ENCODE measurements at regions not wholly inside any gene's neighbourhood (a gene's known extent, or its start where the extent isn't known, plus 50 kb on each side); places are given as distances from the start of the nearest gene placed in this dataset.

DNA sequence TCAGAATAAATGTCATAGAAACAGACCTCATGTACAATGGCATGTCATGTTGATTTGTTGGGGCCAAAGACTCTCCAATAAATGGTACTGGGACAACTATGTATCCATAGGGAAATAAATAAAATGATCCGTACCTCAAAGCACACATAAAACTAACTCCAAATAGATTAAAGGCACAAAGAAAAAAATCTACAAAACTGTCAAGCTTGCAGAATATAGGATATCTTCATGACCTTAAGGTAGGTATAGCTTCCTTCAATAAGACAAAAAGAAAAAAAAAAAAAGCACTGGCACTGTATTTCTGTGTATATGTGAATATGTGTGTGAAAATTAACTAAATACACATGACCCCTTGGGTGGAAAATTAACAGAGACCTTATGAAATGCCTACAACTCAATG is 101.9 kb downstream of the DIRAS2 start:
- Histone ChIP-seq H3K27ac (no peak overlapping the region), H3K9ac (ENCODE audit: insufficient read length) (no peak overlapping the region), H3K9me3 (ENCODE audit: low read depth, low read length) (no peaks in the 10 kb centered on the region), H3K36me3 (ENCODE audit: insufficient read depth, low read length) (no peaks in the 10 kb centered on the region), H3K4me3 (no peak overlapping the region)
- DNase-seq (ENCODE audit: low read depth, low spot score), result no peak
- TF ChIP-seq FOXP2 (optimal IDR thresholded peaks at IDR 0.05; ENCODE audit: control extremely low read depth, extremely low read length, insufficient read depth), result no peak
- no peak for TF ChIP-seq EZH2 (IDR thresholded peaks at IDR 0.05)
- no peak for TF ChIP-seq POLR2AphosphoS5 (IDR thresholded peaks at IDR 0.05; ENCODE audit: borderline replicate concordance, low read depth, low read length)

DNA sequence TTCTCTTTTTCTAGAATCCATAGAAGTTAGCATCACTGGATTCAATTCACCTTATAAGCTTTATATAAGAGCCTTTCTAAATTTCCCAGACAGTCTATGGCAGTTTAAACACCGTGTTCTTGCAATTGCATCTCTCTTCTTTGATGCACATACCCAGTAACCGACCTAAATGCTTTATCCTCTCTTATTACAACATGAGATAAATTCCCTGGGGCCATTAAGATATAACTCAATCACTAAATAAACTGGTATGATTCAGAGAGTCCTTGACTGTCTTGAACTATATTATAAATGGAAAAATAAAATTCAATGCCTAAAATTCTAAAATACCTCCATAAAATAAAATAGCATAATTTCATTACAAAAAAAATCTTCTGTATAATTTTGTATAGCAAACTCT is 98.1 kb downstream of the DIRAS2 start:
- no peak overlapping the region for H3K9ac ChIP-seq (ENCODE audit: insufficient read length)
- H3K9me3 ChIP-seq (ENCODE audit: low read depth, low read length), result no peaks in the 10 kb centered on the region
- DNase-seq (ENCODE audit: low read depth, low spot score), result no peak
- no peak overlapping the region for H3K4me3 ChIP-seq
- no peaks in the 10 kb centered on the region for H3K36me3 ChIP-seq (ENCODE audit: insufficient read depth, low read length)
- no peak for TF ChIP-seq POLR2AphosphoS5 (IDR thresholded peaks at IDR 0.05; ENCODE audit: borderline replicate concordance, low read depth, low read length)
- TF ChIP-seq FOXP2 (optimal IDR thresholded peaks at IDR 0.05; ENCODE audit: control extremely low read depth, extremely low read length, insufficient read depth), result no peak
- TF ChIP-seq EZH2 (IDR thresholded peaks at IDR 0.05), result no peak
- H3K27ac ChIP-seq, result no peak overlapping the region

DNA sequence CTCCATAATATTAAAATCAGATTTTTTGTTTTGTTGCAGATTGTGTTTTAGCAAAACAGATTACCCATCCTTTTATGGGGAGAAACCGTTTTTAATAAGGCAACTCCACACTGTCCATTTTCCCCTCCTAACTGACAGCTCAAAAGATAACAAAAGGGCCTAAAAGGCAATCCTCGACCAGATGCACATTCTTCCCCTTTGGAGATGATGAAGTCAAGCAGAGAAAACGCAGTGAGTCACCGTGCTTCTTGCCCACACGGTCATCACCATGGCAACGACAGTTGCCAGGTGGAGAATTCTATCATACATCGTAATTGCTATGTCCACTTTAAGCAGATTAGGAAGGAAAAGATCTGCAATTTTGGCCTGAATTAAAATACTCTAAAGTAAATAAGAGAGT is 96.4 kb downstream of the DIRAS2 start:
- no peak overlapping the region for H3K9ac ChIP-seq (ENCODE audit: insufficient read length)
- no peak overlapping the region for H3K4me3 ChIP-seq
- H3K36me3 ChIP-seq (ENCODE audit: insufficient read depth, low read length), result no peaks in the 10 kb centered on the region
- H3K27ac ChIP-seq, result no peak overlapping the region
- TF ChIP-seq EZH2 (IDR thresholded peaks at IDR 0.05), result no peak
- no peaks in the 10 kb centered on the region for H3K9me3 ChIP-seq (ENCODE audit: low read depth, low read length)
- DNase-seq (ENCODE audit: low read depth, low spot score), result no peak

DNA sequence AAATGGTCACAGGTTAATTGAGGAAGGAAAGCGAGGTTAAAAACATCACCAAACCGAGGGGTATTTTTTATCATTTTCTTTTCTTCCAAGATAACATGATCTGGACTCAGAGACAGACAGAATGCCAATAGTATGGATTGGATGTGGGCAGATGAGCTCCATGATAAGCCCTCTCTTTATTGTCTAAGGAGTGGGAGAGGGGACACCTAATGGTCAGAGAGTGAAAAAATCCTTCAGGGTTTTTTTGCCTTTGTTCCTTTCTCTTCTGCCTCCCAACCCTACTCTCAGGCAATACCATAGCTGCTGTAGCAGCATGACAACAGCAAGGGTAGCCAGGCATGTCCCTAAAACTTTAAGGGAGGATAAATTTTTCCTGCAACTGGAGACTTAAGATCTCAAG is 94.7 kb downstream of the DIRAS2 start:
- Histone ChIP-seq H3K4me3 (no peak overlapping the region), H3K9me3 (ENCODE audit: low read depth, low read length) (no peaks in the 10 kb centered on the region), H3K27ac (no peak overlapping the region), H3K9ac (ENCODE audit: insufficient read length) (no peak overlapping the region), H3K36me3 (ENCODE audit: insufficient read depth, low read length) (no peaks in the 10 kb centered on the region)
- TF ChIP-seq POLR2AphosphoS5 (IDR thresholded peaks at IDR 0.05; ENCODE audit: borderline replicate concordance, low read depth, low read length), result no peak
- no peak for DNase-seq (ENCODE audit: low read depth, low spot score)

DNA sequence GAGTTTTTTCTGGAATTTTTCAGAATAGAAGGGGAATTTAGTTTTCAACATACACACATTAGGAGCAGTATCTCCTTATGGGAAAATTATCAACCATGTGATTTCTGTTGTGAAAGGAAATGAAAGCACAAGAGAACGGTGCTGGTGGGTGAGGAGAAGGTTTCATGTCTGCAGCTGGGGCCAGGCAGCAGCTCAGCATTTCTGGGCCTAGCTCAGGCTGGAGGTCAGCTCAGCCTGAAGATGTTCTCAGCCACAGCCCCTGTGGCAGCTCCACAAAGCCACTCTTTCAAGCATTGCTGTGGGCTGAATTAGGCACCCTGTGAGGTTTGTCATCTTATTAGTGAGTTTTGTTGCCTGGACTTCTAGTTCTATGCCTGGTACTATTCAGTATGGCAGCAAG is 90.3 kb downstream of the DIRAS2 start:
- TF ChIP-seq EZH2 (IDR thresholded peaks at IDR 0.05), result no peak
- no peak for DNase-seq (ENCODE audit: low read depth, low spot score)

DNA sequence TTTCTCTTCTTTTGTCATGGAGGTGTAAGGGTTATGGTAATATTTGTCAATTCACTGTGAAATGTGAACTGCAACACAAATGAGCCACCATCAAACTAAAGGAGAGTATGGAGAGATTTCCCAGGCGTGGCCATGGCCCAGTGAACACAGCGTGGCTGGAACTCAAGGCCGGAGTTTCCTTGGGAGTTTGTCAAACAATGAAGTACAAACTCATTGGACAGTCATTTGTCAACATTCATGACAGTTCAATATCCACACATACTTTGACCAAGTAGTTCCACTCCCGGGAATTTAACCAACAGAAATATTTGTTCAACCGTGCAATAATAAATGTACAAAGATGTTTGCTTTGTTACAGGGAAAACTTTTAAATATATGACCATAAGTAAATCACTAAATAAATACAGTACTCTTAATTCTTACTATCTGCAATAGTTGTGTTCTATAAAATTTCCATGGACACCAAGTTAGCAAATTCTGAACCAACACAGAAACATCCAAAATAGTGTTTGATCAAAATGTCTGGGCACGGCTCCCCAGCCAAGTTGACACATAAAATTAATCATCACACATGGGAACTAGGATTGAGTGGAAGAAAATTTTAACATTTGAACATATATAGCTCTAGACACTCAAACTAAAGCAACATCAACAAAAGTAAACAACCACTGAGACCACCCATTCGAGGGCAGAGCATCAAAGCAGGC is 87.1 kb downstream of the DIRAS2 start:
- no peak overlapping the region for H3K4me3 ChIP-seq
- TF ChIP-seq POLR2AphosphoS5 (IDR thresholded peaks at IDR 0.05; ENCODE audit: borderline replicate concordance, low read depth, low read length), result no peak
- no peak for TF ChIP-seq EZH2 (IDR thresholded peaks at IDR 0.05)
- no peak for TF ChIP-seq FOXP2 (optimal IDR thresholded peaks at IDR 0.05; ENCODE audit: control extremely low read depth, extremely low read length, insufficient read depth)
- no peak for DNase-seq (ENCODE audit: low read depth, low spot score)
- H3K27ac ChIP-seq, result no peak overlapping the region
- no peak overlapping the region for H3K9ac ChIP-seq (ENCODE audit: insufficient read length)
- no peaks in the 10 kb centered on the region for H3K9me3 ChIP-seq (ENCODE audit: low read depth, low read length)
- H3K36me3 ChIP-seq (ENCODE audit: insufficient read depth, low read length), result no peaks in the 10 kb centered on the region

More for the DNA sequence above, 90.3 kb downstream of the DIRAS2 start:
- H3K9ac ChIP-seq (ENCODE audit: insufficient read length), result no peak overlapping the region
- no peak overlapping the region for H3K27ac ChIP-seq
- H3K36me3 ChIP-seq (ENCODE audit: insufficient read depth, low read length), result no peaks in the 10 kb centered on the region
- H3K9me3 ChIP-seq (ENCODE audit: low read depth, low read length), result no peaks in the 10 kb centered on the region
- H3K4me3 ChIP-seq, result no peak overlapping the region

DNA sequence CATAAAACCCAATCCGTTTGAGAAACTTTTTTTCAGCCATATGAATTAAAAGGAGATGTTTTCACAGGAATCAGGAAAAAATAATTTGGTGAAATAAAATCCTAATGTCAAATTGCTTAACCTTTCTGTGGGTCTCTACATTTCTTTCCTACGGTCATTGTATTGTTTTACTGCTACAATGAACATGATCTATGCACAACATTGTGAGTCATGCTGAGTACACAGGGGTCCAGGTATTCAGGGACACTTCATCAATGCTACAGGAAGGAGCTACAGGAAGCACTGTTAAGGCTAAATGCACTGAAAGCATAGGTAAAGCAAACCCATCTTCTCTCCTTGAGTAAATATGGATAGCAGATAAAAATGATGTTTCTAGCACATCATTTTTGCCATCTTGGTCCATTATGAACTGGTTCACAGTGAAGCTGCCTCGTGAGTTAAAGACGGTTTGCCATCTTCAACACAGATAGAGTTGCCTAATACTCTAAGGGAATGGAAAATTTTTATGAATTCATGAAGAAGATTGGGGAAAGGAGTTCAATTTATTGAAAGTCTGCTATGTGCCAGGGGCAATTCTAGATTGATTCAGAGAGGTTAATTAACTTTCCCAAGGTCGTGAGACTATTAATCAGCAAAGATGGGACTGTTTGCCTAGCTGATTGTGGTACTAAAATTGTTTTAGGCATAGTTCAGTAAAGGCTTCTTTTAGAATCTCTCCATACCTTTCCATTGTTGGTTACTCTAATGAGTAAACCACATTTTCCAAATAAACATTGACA is 85.5 kb downstream of the DIRAS2 start:
- H3K9me3 ChIP-seq (ENCODE audit: low read depth, low read length), result no peaks in the 10 kb centered on the region
- no peak for TF ChIP-seq FOXP2 (optimal IDR thresholded peaks at IDR 0.05; ENCODE audit: control extremely low read depth, extremely low read length, insufficient read depth)
- no peak for TF ChIP-seq POLR2AphosphoS5 (IDR thresholded peaks at IDR 0.05; ENCODE audit: borderline replicate concordance, low read depth, low read length)
- TF ChIP-seq EZH2 (IDR thresholded peaks at IDR 0.05), result no peak
- H3K9ac ChIP-seq (ENCODE audit: insufficient read length), result no peak overlapping the region
- no peak overlapping the region for H3K27ac ChIP-seq
- no peak for DNase-seq (ENCODE audit: low read depth, low spot score)
- no peak overlapping the region for H3K4me3 ChIP-seq
- no peaks in the 10 kb centered on the region for H3K36me3 ChIP-seq (ENCODE audit: insufficient read depth, low read length)

DNA sequence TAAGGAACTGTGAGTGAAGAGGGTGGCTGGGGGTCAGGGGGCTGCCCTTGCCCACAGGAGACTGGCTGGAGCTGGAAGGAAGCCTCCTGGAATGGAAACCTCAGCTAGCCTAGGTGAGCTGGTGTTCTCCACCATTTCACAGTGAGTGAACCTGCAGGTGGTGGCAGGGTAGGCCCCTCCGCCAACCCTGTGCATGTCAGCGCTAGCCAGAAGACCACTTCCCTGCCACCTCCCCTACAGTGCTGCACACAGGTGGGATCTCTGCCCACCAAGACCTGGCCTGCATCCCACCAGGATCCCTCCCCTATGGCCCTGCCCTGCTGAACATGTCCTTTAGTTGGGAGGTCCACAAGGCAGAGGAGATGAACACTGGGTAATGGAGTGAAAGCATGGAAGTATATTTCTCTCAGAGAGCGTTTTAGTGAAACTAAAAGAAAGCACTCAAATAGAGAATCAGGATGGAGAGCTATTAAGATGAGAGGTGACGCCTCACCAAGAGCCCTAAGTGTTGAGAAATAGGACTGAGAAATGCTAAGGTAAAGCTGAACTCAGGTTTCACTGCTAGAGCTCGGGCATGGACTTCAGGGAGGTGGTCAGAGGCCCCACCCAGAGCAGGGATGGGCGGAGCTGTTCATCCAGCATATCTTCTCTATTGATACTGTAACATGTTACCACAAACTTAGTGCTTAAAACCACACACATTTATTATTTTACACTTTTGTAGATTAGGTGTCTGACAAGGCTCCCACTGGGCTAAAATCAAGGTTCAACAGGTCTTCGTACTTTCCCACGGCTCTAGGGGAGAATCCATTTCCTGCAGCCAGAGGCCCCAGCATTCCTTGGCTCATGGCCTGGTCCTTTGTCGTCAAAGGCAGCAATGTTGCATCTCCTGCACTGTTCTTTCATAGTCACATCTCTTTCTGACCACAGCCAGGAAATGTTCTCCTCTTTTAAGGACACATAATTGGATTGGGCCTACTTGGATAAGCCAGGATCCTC is 83.2 kb downstream of the DIRAS2 start:
- Histone ChIP-seq H3K36me3 (ENCODE audit: insufficient read depth, low read length) (no peaks in the 10 kb centered on the region), H3K9ac (ENCODE audit: insufficient read length) (no peak overlapping the region), H3K4me3 (no peak overlapping the region), H3K9me3 (ENCODE audit: low read depth, low read length) (no peaks in the 10 kb centered on the region), H3K27ac (no peak overlapping the region)
- no peak for DNase-seq (ENCODE audit: low read depth, low spot score)
- no peak for TF ChIP-seq EZH2 (IDR thresholded peaks at IDR 0.05)
- TF ChIP-seq POLR2AphosphoS5 (IDR thresholded peaks at IDR 0.05; ENCODE audit: borderline replicate concordance, low read depth, low read length), result no peak
- no peak for TF ChIP-seq FOXP2 (optimal IDR thresholded peaks at IDR 0.05; ENCODE audit: control extremely low read depth, extremely low read length, insufficient read depth)
